Activated CD8-positive, alpha-beta memory T cell treated with anti-CD3 and anti-CD28 coated beads, Interleukin-2, amount 50 U/mL, for 4 hours (primary cell): ENCODE measurements at regions not wholly inside any gene's neighbourhood (a gene's known extent, or its start where the extent isn't known, plus 50 kb on each side); places are given as distances from the start of the nearest gene placed in this dataset.

Experiments used
- DNase-seq: peaks from one replicate; pipeline ENCODE4 v3.0.0-alpha.2; 2020

DNA sequence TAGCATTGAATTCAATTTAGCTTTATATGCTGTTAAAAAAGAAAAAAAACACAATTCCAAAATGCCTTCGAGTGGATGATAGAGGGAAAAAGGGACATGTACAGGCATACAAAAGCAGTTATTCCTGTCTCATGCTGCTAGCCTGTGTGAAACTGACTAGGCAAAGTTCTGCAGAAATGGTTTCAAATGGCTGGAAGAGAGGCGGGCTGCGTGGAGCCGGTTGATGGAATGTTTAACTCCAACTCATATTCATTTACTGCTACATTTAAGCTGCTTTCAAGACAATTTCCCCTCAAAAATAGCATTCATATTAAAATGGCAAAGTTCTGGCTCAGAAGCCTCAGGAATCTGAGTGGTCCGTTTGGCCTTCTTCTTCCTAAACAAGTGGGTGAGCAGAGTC lies 143.8 kb upstream of the PPARGC1A start:
- no peak for DNase-seq

DNA sequence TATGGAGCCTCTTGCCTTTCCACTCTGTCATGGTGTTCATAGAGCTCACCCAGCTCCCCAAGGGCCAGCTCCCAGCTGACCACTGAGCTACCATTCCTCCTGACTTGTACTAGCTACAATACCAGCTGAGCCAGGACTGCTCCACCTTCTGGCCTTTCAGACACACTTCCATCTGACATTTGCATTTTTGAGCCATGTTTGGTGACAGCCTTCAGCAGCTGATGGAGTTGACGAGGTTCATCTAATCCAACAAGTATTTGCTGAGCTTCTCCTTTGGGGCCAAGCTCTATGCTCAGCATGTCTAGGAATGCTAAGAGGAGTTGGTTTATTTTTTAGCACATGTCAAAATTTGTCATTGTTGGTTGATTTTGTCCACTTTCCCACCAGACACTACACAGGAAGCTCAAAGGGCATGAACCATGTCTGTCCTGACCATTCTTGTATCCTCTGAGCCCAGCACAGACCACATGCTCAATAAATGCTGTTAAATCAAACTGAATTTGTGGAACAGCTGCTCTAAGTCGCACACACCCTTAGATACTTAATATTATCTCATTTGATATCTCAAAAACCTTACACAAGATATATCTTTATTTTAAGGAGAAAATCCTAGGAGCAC lies 142.6 kb upstream of the PPARGC1A start:
- DNase-seq = no peak

DNA sequence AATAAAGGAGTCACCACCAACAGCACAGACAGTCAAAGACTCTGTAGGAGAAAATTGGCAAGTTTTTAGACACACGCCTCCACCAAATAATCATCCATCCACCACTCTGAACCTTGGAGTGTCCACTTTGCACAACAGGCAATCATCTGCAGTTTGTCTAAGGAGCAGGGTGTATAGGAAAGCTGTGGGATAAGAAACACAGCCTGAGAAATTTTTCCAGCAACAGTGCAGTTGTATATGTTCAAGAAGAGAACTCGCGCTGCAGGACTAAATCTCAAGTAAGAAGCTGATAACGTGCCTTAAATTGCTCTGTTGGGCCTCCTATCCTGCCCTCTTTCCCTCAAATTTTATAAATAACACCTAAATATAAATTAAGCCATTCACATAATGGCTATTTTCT lies 136.7 kb upstream of the PPARGC1A start:
- no peak for DNase-seq

DNA sequence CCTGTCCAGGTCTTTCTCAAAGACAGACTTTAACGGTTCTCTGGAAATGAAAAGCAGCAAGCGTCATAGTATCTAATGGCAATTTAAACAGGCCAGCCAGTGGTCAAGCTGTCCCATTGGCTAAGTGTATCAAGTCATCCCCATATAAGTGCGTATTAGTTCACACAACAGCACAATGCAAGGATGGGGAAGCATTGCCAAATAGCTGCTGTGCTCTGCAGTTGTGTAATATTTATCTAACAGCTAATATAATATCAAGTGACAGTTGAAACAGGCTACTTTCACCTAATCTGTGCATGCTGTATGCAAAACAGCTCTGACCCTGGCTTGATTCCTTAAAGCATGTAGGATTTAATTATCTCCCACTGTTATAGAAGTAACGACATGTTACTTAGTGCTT lies 134.8 kb upstream of the PPARGC1A start:
- DNase-seq = no peak

DNA sequence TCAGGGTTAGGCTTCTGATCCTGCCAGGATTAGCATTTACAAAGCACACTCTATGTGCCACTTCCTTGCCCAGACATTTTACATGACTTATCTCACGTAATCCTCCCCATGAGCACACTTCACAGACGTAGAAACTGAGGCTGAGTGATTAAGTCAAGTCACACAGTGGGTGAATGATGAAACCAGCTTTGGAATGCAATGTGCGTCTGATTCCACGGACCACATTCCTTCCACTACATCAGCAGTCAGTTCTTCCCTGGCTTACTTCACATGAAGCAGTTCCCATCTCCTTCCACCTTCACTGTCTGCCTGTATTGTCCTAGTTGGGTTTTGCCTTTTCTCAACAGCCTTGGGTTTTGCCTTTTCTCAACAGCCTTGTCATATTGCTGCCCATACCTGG lies 134.3 kb upstream of the PPARGC1A start:
- no peak for DNase-seq

DNA sequence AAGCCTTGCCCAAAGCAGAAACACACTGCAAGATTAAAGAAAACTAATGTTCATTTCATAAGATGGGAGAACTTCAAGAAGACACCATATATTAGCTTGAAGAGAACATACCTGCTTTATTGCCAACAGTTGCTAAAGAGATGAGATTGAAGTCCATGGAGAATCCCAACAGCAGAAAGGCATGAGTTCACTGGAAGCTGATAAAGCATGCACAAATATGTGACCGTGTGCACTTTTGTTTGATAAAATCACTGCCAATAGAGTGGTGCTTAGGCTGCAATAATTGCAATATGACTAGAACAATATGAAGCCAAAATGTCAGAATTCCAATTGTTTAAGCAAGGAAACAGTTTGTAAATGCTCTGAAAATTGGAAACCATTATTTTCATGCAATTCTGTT lies 125.9 kb upstream of the PPARGC1A start:
- DNase-seq = no peak

DNA sequence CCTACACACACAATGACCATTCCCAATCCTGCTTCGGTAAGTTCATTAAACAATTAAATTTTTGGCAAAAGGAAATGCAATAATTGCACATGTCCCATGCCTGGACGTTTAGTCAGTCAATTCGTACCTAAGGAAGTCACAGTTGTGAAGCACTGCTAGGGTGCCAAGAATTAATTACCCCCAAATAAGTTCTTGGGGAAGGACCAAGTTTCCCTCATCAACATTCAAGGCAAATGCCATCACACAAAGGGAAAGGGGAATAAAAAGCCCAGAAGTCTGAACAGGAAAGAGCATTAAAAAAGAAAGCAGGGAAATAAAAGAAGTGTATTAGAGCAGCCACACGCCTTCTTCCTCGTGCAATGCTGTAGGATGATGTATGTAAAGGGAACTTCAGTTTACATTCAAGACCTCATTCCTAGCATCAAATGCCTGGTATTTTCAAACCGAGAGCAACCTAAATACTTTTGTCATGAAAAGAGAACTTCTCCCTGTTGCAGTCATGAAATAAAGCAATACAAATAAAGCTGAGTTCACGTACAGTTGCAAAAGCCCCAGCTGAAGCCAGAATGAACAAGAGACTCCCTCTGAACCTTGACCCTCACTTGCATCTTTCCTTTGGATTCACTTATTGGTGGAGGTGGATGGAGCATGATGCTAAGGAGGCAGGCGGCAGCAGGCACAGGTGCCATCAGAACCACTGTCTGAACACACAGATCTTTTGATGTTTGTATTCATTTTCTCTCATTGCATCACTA lies 124.0 kb upstream of the PPARGC1A start:
- no peak for DNase-seq

DNA sequence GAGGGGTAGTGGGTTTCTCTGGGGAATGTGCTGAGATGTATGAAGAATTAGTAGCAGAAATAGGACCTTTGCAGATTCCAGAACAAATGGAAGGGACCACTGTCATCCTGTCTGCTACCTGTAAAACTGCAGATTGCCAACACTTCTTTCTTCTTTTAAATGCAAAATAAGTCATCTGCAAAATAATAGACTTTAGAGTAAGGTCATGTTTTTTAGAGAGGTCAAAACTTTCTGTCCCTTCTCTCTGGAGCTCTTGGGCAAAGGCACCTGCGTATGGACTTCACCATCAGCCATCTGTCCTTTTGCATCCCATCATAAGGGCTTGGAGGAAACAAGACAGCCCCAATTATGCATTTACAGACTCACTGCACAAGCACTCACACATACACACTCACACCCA lies 121.1 kb upstream of the PPARGC1A start:
- DNase-seq = no peak

DNA sequence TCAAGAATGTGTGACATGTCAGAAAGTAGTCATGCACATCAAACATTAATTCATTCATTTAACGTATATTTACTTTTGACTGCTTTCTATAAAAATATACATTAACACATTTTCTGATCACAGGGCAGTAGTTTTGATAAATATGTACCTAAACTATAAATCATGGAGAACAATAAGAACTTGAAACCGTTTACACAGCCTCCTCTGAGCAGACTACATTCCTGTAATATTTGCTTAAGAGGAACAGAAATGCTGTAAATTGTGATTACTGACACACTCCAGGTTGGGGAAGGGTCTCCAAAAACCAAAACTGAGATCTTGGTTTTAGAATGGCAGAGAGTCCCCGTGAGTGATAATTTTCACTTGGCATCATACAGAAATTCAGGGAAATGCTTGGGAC lies 120.7 kb upstream of the PPARGC1A start:
- DNase-seq = no peak

DNA sequence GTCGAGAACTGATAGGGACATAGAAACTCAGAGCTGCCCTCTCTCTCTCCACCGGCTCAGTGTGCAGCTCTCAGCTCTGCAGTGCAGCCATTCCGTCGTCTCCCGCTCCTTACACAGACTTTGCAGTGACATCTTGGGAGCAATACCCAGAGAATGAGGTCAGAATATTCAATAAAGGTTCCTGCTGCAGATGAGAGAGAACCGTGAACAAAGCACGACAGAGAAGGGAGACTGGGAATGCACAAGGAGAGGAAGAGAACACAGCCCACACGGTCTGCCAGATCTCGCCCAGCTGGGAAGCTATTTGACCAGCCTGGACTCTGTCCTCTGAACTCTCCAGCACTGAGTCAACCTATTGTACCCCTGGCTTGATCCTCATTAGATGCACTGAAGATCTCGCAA lies 118.0 kb upstream of the PPARGC1A start:
- DNase-seq = no peak

DNA sequence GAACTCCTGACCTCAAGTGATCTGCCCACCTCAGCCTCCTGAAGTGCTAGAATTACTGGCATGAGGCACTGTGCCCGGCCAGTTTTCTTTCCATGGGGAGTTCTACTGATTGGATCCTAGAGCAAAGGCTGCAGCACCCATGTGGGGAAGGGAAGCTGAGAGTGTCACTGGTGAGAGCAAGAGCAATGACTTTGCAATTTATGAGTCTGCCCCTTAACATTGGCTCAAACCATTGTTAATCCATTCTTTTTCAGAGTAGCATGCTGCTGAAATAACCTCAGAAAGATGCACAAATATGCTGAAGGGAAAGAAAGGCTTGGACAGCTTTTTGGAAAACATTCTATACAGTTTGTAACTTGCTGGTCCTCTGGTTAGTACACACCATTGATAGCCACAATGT lies 116.4 kb upstream of the PPARGC1A start:
- no peak for DNase-seq

DNA sequence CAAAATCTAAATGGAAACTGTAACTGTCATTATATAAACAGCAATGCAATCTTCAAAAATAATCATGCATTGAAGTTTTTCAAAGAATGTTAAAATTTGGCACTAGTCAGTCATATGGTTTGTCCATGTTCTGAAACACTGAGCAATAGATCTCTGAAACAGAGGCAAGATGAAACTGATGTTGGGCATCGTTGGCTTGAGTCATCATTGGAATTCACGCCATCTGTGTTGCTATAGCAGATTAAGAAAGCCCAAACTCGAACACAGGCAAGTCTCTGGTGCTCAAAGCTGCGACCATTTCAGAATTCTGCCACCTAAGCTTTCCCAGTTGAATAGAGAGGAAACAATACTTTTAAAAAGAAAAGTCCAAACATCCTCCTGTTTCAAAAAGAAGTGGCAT lies 114.1 kb upstream of the PPARGC1A start:
- DNase-seq = no peak

DNA sequence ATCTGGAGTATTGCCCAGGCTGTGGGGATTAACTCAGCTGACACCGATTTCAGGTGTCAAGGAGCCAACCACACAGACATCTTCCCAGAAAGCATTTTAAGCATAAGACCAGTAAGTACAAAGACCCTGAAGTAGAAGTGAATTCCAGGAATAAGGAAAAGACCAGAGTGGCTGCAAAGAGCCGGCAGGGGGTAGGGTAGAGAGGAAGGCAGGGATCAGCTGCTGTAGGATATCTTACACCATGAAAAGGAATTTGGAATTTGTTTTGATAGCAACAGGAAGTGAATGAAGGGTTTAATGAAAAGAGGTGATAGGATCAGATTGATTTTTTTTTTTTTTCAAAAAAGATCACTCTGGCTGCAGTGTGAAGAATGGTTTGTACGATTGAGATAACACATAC lies 113.6 kb upstream of the PPARGC1A start:
- DNase-seq = no peak

DNA sequence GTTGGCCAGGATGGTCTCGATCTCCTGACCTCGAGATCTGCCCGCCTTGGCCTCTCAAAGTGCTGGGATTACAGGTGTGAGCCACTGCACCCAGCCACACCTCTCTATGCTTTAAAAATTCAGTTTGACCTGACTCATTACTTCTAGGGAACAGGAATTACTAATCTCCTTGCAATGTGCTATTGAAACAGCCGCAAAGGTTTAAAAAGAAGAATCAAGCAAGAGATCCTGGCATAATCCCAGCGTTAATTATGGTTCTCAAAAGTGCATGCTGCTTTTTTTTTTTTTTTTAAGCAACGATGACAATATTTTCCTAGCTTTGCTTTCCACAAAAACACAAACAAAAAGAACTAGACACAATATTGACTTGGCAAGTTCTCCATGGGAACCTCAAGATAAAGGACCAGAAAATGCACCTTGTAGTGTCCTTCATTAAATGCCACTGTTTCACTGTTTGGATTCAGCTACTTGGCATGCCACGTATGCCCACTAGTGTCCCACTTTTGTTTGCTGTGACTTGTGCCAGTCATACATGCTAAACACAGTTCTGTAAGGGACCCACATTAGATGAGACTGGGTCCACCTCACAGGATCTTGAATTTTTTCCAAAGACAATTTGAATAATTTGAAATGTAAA lies 112.6 kb upstream of the PPARGC1A start:
- no peak for DNase-seq

DNA sequence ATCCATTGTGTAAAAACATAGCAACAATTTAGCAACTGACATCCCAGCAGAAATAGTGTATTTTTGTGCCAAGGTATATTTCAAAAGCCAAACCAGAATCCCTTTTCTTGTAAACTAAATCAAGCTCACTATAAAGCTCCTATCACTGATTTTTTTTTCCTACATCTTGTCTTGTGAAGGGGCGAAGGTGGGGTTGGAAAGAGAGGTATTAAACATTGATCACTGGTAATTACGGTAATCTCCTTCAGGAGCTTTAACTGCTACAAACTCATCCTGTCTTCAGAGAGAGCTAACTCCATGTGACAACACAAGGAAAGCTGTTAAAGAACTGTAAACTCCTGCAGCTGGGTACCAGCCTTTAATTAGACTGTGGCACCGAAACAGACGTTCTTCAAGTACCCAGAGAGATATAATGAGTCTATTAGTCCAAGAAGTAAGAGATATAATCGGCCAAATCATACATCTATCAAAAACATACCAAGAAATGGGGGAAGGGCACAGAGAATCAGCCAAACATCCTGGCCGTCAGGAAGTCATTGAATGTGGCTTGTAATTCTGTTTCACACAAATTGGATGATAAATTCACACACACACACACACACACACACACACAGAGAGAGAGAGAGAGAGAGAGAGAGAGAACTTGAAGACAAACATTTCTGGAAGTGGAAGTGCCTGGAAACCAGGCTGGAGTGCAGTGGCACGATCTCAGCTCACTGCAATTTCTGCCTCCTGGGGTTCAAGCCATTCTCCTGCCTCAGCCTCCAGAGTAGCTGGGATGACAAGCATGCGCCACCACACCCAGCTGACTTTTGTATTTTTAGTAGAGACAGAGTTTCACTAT lies 111.9 kb upstream of the PPARGC1A start:
- DNase-seq = no peak

DNA sequence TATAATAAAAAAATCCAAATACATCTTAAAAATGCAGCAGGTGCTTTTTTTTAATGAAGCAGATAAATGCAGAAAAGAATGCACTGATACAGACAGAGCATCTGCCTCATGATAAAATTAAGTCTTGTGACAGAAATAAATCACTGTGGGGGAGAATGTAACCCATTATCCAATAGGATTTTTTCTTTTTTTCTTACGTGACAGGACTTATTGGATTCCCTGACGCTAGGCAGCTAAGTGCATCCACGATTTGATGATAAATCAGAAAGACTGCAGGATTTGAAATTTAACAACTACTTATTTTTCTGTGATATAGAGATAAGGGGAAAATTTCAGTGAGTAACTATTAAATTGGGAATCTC lies 110.6 kb upstream of the PPARGC1A start:
- DNase-seq = no peak

DNA sequence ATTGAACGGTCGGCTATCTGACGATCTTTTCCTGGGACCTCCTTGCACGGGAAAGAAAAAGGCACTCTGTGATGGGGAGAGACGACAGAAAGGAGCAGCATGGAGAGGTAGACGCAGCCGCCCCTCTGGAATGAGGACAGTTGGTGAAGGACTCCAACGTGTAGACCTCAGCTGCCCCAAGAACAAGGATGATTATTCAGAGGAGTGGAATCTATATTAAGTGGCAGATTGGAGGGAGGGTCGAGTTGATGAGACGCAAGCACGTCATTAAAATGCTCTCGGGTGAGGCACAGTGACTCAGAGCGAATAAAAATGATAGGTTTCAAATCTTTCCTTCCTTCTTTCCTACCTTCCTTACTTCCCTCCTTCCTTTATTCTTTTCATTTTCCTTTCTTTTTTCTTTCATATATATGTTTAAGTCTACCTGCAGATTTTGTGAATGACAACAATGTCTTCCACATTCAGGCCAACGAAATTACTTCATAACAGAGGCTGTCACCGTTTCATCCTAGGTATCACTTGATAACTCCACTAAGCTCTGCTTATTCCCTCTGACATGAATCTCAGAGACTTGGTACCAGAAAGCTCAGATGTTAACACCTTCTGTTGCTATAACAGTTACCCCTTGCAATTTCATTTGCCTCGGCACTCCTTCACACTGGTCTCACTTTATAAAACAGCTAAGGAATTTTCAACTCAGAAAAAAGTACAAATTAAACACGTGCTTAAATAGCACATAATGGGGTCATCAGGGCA lies 110.0 kb upstream of the PPARGC1A start:
- DNase-seq = no peak

DNA sequence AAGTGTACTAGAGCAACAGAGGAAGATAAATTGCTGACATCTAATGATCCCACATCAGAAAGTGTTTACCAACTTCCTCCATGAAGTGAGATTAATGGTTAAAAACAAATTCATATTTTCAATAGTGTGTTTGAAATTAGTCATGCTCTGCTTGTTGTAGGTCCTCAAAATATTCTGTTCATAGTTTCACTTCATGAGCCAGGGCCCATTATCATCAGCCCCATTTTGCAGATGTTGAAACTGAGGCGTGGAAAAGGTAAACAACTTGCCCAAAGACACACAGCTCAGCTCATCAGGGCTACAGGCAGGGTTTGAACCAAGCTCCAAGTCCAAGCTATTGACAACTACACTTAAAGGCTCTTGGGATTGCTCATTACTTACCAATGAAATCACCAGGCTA lies 103.5 kb upstream of the PPARGC1A start:
- no peak for DNase-seq

DNA sequence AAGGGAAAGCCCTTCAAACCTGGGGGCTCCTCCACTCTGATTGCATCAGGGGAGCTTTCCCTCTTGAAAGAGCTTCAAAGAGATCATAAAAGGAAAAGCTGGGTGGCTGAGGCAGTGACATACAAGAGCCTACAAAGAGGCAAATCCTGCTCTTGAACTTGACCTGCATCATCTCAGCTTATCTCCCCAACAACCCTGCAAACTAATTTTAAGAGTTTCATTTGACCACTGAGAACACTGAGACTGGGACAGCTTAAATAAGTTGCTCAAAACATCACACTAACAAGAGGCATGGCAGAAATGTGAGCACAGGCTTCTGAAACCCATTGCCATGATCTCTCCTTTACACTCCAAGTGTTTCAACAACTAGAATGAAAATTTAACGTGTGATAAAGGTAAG lies 101.6 kb upstream of the PPARGC1A start:
- no peak for DNase-seq

DNA sequence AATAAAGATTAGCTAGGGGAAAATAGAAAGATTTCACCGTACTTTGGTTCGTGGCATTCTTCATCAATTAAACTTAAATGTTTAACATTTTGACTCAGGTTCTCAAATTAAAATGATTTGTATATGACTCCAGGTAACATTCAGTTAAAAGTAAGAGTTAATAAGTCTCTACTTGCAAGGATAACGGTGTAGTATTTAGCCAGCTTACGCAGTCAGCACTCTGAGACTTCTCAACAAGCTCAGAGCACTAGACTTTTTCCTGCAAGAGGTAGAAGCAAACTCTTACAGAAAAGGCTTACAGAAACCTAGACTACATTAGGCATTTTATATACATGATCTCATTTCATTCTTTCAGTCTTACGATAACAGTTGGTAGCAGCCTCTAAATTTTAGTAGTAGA lies 96.4 kb upstream of the PPARGC1A start:
- no peak for DNase-seq

DNA sequence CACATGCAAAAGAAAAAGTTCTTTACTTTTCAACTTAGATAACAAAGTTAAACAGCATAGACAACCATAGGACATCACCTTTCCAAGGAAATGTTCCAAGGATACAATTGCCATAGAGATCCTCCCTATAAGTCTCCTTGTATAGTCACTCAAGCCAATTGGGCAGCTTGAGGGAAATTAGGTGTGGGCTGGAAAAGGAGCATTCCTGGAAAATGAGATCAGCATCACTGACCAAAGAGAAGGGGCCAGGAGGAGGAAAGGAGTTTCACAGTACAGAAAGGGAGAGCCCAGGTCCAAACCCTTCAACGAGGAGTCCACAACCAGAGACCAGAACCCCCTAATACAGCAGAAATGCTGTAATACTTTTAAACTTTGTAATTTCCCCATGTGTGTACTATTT lies 91.5 kb upstream of the PPARGC1A start:
- DNase-seq = no peak

DNA sequence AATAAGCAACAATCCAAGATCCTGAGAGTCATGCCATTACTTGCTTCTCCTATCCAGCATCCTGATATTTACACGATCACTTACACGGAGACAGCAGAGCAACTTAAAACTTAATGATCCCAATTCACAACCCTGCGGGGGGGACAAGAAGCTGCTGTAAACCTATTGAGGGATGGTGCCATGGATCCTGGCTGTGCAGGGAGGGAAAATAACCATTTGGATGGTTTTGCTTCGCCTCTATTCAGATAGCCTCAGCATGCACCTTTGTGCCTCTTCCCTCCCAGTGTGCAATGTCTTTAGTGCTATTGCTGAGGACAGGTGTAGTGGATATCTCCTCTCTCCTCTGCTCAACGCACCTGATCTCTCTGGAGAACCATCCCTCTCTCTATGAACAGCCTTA lies 89.7 kb upstream of the PPARGC1A start:
- DNase-seq = no peak

DNA sequence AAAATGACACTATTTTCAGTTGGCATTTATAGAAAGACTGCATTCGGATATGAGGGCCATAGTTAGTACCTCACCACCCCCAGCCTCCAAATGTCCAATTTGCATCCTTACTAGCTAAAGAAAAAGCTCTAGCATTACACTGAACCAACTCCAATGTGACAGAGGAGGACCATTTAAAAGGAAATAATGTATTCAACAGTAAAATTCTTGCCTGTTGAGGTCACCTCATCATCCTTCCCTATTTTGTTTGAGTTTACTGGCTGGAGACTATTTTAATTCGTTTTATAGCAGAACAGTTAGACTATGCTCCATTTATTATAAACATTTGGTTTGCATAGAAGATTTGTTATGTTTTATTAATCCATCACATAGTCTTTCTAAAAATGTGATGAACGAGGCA lies 88.2 kb upstream of the PPARGC1A start:
- DNase-seq = no peak
